OCI-LY7 (cell line): ENCODE measurements at regions not wholly inside any gene's neighbourhood (a gene's known extent, or its start where the extent isn't known, plus 50 kb on each side); places are given as distances from the start of the nearest gene placed in this dataset.
"Not testable (repeated sequence)": the region's sequence is repeated elsewhere in the genome, so short reads cannot be mapped to it uniquely, and the experiment has no call there.

ENCODE experiments used
- BruUV-seq: library from RNA; stranded (reverse); fragments of 400-500 nt; replicated peaks from 2 replicates; lab custom pipeline; 2021; lab: Mats Ljungman, UMichigan
- CTCF ChIA-PET: fragments of 300-600 bp; sonication (Branson Sonifier 250); formaldehyde crosslinking; loops from one replicate; lab custom pipeline; 2022; ENCODE audit warnings: antibody characterized with exemption; ENCODE audit not compliant: unreplicated experiment; lab: Charles Lee
- POLR2A ChIA-PET: fragments of 300-600 bp; sonication (Branson Sonifier 250); formaldehyde crosslinking; loops from one replicate; lab custom pipeline; 2022; ENCODE audit warnings: antibody characterized with exemption; lab: Charles Lee
- DNase-seq: peaks from one replicate; pipeline ENCODE4 v3.0.0-alpha.2; 2015; ENCODE audit warnings: low spot score
- H2AFZ ChIP-seq: fragments of 200-600 bp; sonication (generic), shearing (Covaris generic); 2 replicates; pipeline ENCODE4 v1.6.1; 2014; ENCODE audit warnings: mild to moderate bottlenecking, antibody characterized with exemption, low read length, moderate library complexity
- H3K27ac ChIP-seq: fragments of 200-600 bp; sonication (generic); 2 replicates; pipeline ENCODE4 v1.5.1; 2014; ENCODE audit warnings: mixed run types, low read depth, mild to moderate bottlenecking, moderate library complexity, low read length, inconsistent platforms; ENCODE audit not compliant: poor library complexity, severe bottlenecking
- H3K36me3 ChIP-seq: fragments of 200-600 bp; sonication (generic); 2 replicates; pipeline ENCODE4 v1.6.1; 2014; ENCODE audit warnings: mild to moderate bottlenecking, antibody characterized with exemption, low read length, moderate library complexity, mixed read lengths; ENCODE audit not compliant: insufficient read depth
- H3K4me1 ChIP-seq: fragments of 200-600 bp; sonication (generic); 2 replicates; pipeline ENCODE4 v1.5.1; 2014; ENCODE audit warnings: mild to moderate bottlenecking, low read length; ENCODE audit not compliant: insufficient read depth, poor library complexity, severe bottlenecking
- H3K4me2 ChIP-seq: fragments of 200-600 bp; sonication (generic); 2 replicates; pipeline ENCODE4 v1.6.1; 2014; ENCODE audit warnings: mild to moderate bottlenecking, low read length
- H3K4me3 ChIP-seq: fragments of 200-600 bp; sonication (generic); 2 replicates; pipeline ENCODE4 v1.5.1; 2014; ENCODE audit warnings: mild to moderate bottlenecking, low read depth, low read length; ENCODE audit not compliant: poor library complexity, severe bottlenecking
- H3K79me2 ChIP-seq: fragments of 200-600 bp; sonication (generic); 2 replicates; pipeline ENCODE4 v1.6.1; 2016; ENCODE audit warnings: low read depth, mild to moderate bottlenecking, low read length, moderate library complexity, mixed read lengths; ENCODE audit not compliant: insufficient read depth
- H3K9me2 ChIP-seq: fragments of 200-600 bp; sonication (generic); 2 replicates; pipeline ENCODE4 v1.6.1; 2016; ENCODE audit warnings: mild to moderate bottlenecking, low read length, mixed read lengths; ENCODE audit not compliant: insufficient read depth
- H3K9me3 ChIP-seq: fragments of 200-600 bp; sonication (generic); 2 replicates; pipeline ENCODE4 v1.6.1; 2014; ENCODE audit warnings: mild to moderate bottlenecking, mixed run types, low read length, mixed read lengths
- H4K20me1 ChIP-seq: fragments of 200-600 bp; sonication (generic); 2 replicates; pipeline ENCODE4 v1.6.1; 2014; ENCODE audit warnings: mild to moderate bottlenecking, antibody characterized with exemption, low read length, moderate library complexity, mixed read lengths; ENCODE audit not compliant: insufficient read depth
- CTCF ChIP-seq: fragments of 200-600 bp; sonication (generic); conservative IDR thresholded peaks from 2 replicates; pipeline ENCODE4 v1.5.1; 2014; ENCODE audit warnings: mild to moderate bottlenecking, antibody characterized with exemption, low read length, moderate library complexity, mixed read lengths
- EZH2phosphoT487 ChIP-seq: fragments of 200-600 bp; sonication (generic); IDR thresholded peaks from 2 replicates; pipeline ENCODE4 v1.6.1; 2018; ENCODE audit warnings: low read depth, borderline replicate concordance, mild to moderate bottlenecking, mixed run types, antibody characterized with exemption, low read length, moderate library complexity, mixed read lengths
- intact Hi-C: fragments of 100-400 bp; cut with micrococcal nuclease; formaldehyde crosslinking; loops from one replicate; pipeline ENCODE4 v1.10.0; 2022; ENCODE audit not compliant: unreplicated experiment

- CTCF ChIA-PET, result no interaction called here
- no peak for DNase-seq
These were observed 506.5 kb upstream of the GRIN3A start for GRCh38 chr9:102244916-102245315.

DNA sequence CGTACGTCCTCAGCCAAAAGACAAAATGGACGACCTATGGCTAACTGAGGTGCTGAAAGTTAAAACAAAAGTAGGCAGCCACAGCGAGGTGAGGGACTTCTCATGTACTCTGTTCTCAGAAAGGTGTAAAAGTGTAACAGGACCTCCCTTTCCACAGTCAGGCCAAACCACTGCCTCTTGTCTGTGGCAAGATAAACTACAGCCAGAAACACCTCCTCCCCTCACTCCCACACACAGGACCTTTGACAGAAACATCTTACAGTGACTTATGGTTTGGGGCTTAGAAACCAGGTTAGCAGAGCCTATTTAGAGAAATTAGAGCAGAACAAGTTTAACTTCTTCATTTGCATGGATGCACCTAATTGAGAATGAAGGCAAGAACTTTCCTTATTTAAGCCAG is 499.1 kb upstream of the GRIN3A start:
- no peak overlapping the region for H2AFZ ChIP-seq
- H3K4me3 ChIP-seq, result no peak overlapping the region
- H3K9me3 ChIP-seq, result no peaks in the 10 kb centered on the region
- H4K20me1 ChIP-seq, result no peaks in the 10 kb centered on the region
- no peak overlapping the region for H3K4me2 ChIP-seq
- no peaks in the 10 kb centered on the region for H3K36me3 ChIP-seq
- TF ChIP-seq CTCF, result no peak
- no peak for TF ChIP-seq EZH2phosphoT487
- POLR2A ChIA-PET, result interaction anchor here (0.5 to 1.0 kb wide), 2 partner anchors 8 to 24 kb away, joined by 3 read pairs; no protein-coding TSS in a partner anchor
- no peak overlapping the region for H3K27ac ChIP-seq
- intact Hi-C loops, result no loop called here
- H3K79me2 ChIP-seq, result no peaks in the 10 kb centered on the region
- CTCF ChIA-PET, result no interaction called here
- no peak for DNase-seq
- H3K9me2 ChIP-seq, result no peaks in the 10 kb centered on the region
- no peaks in the 10 kb centered on the region for H3K4me1 ChIP-seq
- no TSS peak for BruUV-seq

More at GRCh38 chr9:102244916-102245315, 506.5 kb upstream of the GRIN3A start:
- Histone ChIP-seq H2AFZ (no peak overlapping the region), H3K36me3 (no peaks in the 10 kb centered on the region), H3K79me2 (no peaks in the 10 kb centered on the region), H4K20me1 (no peaks in the 10 kb centered on the region), H3K4me1 (no peaks in the 10 kb centered on the region), H3K4me3 (no peak overlapping the region), H3K9me3 (no peaks in the 10 kb centered on the region), H3K9me2 (no peaks in the 10 kb centered on the region), H3K27ac (no peak overlapping the region), H3K4me2 (no peak overlapping the region)
- BruUV-seq, result no TSS peak
- TF ChIP-seq CTCF, result no peak
- no peak for TF ChIP-seq EZH2phosphoT487
- POLR2A ChIA-PET, result interaction anchor here (1.5 kb wide), 1 partner anchor 8 kb away, joined by 3 read pairs; no protein-coding TSS in a partner anchor
- intact Hi-C loops, result no loop called here

DNA sequence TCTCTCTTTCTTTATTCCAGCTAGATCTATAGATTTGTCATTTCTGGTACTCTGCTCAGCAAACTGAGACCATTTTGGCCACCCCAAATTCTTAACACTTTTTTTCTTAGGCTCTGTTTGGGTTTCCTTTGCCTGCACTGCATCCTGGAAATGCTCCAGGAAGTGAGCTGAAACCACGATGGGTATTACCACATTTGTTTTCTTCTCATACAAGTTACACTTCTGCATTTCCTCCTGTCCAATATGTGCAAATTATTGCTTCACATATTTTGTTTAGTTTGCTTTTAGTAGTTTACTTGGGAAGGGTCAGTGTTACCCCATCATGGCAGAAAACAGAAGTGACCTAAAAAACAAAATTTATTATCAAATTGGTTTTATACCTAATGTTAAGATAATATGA is 498.6 kb upstream of the GRIN3A start:
- TF ChIP-seq EZH2phosphoT487 (no peak), CTCF (no peak)
- ChIA-PET POLR2A (interaction anchor here (1.0 kb wide), 1 partner anchor 8 kb away, joined by 3 read pairs; no protein-coding TSS in a partner anchor), CTCF (no interaction called here)
- Histone ChIP-seq H2AFZ (no peak overlapping the region), H3K9me2 (no peaks in the 10 kb centered on the region), H4K20me1 (no peaks in the 10 kb centered on the region), H3K36me3 (no peaks in the 10 kb centered on the region), H3K9me3 (no peaks in the 10 kb centered on the region), H3K4me3 (no peak overlapping the region), H3K4me1 (no peaks in the 10 kb centered on the region), H3K27ac (no peak overlapping the region), H3K79me2 (no peaks in the 10 kb centered on the region), H3K4me2 (no peak overlapping the region)
- DNase-seq, result no peak
- BruUV-seq, result no TSS peak
- intact Hi-C loops, result no loop called here

DNA sequence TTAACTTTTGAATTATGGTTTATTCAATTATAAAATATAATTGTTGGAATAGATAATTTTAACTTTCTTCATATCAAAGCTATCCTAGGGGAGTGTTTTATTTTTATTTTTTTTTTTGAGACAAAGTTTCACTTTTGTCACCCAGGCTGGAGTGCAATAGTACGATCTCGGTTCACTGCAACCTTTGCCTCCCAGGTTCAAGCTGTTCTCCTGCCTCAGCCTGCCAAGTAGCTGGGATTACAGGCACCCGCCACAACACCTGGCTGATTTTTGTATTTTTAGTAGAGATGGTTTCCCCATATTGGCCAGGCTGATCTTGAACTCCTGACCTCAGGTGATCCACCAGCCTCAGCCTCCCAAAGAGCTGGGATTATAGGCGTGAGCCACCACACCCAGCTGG is 489.0 kb upstream of the GRIN3A start:
- H3K27ac ChIP-seq, H3K4me2 ChIP-seq, H3K4me3 ChIP-seq, BruUV-seq, H4K20me1 ChIP-seq, H3K36me3 ChIP-seq, H3K4me1 ChIP-seq, H3K9me2 ChIP-seq, H2AFZ ChIP-seq, H3K9me3 ChIP-seq, CTCF ChIA-PET, DNase-seq, intact Hi-C loops, H3K79me2 ChIP-seq: not testable (repeated sequence)
- POLR2A ChIA-PET, result interaction anchor here (0.6 kb wide), 2 partner anchors 172 to 995 kb away, joined by 3 to 4 read pairs; no protein-coding TSS in a partner anchor
